GM12891 (cell line): ENCODE measurements at regions not wholly inside any gene's neighbourhood (a gene's known extent, or its start where the extent isn't known, plus 50 kb on each side); places are given as distances from the start of the nearest gene placed in this dataset.

Experiments used
- PAX5 ChIP-seq: IDR thresholded peaks from 2 replicates; pipeline ENCODE4 v1.6.1; 2011; ENCODE audit warnings: low read length, moderate library complexity, mild to moderate bottlenecking; ENCODE audit not compliant: insufficient read depth, severe bottlenecking
- POLR2A ChIP-seq: IDR thresholded peaks from 2 replicates; pipeline ENCODE4 v1.6.1; 2011; ENCODE audit warnings: low read depth, low read length, control low read depth
- POLR2AphosphoS5 ChIP-seq: IDR thresholded peaks from 2 replicates; pipeline ENCODE4 v1.6.1; 2011; ENCODE audit warnings: low read depth, low read length, control low read depth
- POU2F2 ChIP-seq: IDR thresholded peaks from 2 replicates; pipeline ENCODE4 v1.6.1; 2011; ENCODE audit warnings: low read depth, mild to moderate bottlenecking, control low read depth, low read length, moderate library complexity
- SPI1 ChIP-seq: IDR thresholded peaks from 2 replicates; pipeline ENCODE4 v1.6.1; 2011; ENCODE audit warnings: low read depth, low read length, control low read depth
- TAF1 ChIP-seq: IDR thresholded peaks from 2 replicates; pipeline ENCODE4 v1.6.1; 2011; ENCODE audit warnings: low read depth, low read length, control low read depth

- no peak for TF ChIP-seq TAF1
- TF ChIP-seq POLR2A: no peak
- no peak for TF ChIP-seq SPI1
- no peak for TF ChIP-seq POLR2AphosphoS5
- TF ChIP-seq POU2F2: no peak
- TF ChIP-seq PAX5: no peak
Observed at GRCh38 chr1:177426497-177426896, 255.7 kb downstream of the BRINP2 start.
